Endothelial cell of umbilical vein (primary cell): ENCODE measurements at regions not wholly inside any gene's neighbourhood (a gene's known extent, or its start where the extent isn't known, plus 50 kb on each side); places are given as distances from the start of the nearest gene placed in this dataset.
"Not testable (repeated sequence)": the region's sequence is repeated elsewhere in the genome, so short reads cannot be mapped to it uniquely, and the experiment has no call there.

Experiments used
- CTCF ChIP-seq, 2 donors: IDR thresholded peaks; 1 replicate in 1 of 2; 2 replicates in 1 of 2; pipeline ENCODE4 v1.5.1; 2011; ENCODE audit warnings: low read length in 2 of 2, mild to moderate bottlenecking in 2 of 2, moderate library complexity in 2 of 2, control low read depth in 1 of 2, inconsistent platforms in 1 of 2, low read depth in 1 of 2; ENCODE audit not compliant: insufficient read depth in 1 of 2; ENCODE audit errors: extremely low read depth in 1 of 2
- EZH2 ChIP-seq: IDR thresholded peaks from 2 replicates; pipeline ENCODE4 v1.6.1; 2012; ENCODE audit warnings: borderline replicate concordance, low read depth, mild to moderate bottlenecking, moderate library complexity, low read length, inconsistent platforms; ENCODE audit not compliant: severe bottlenecking
- MYC ChIP-seq: IDR thresholded peaks from one replicate; pipeline ENCODE4 v1.6.1; 2011; ENCODE audit warnings: mild to moderate bottlenecking, low read depth, low read length
- POLR2A ChIP-seq: IDR thresholded peaks from 2 replicates; pipeline ENCODE4 v1.6.1; 2012; ENCODE audit warnings: low read depth, mild to moderate bottlenecking, control low read depth, low read length
- POLR2AphosphoS5 ChIP-seq: IDR thresholded peaks from 2 replicates; pipeline ENCODE4 v1.6.1; 2012; ENCODE audit warnings: low read depth, mild to moderate bottlenecking, control low read depth, low read length, moderate library complexity; ENCODE audit not compliant: insufficient read depth

DNA sequence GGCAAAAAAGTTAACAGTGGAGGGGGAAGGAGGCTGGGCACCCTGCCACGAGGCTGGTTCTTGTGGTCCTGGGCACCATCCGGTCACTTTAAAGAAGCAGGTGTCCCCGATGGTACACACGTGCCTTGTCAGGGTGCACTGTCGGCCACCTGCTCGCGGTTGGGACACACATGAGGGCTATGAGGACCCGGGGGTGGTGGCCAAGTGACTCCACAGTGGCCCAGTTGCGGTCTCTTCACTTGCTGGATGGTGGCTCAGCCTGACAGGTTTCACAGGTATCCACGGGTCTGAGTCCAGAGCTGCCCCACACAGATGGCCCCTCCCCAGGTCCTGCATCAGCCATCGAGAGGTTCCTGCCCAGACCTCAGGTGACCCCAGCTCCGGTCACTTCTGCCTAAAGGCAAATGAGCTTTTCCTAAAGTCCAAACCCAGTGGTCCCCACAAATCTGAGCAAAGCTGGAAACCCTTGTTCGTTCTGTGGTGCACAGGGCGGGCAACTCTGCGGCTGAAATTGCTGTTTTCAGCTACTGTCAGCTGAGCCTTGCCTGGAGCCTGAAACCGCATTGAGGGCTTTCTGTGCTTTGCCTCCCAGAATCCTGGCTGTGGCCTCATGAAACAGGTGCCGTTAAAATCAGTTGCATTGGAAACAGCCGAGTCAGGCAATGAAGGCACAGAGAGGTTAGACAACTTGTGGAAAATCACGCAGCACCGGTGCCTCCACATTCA lies 144.0 kb downstream of the LAT start:
- TF ChIP-seq CTCF (IDR thresholded peaks at IDR 0.05; ENCODE audit: extremely low read depth in 1 of 2, insufficient read depth in 1 of 2, low read depth in 1 of 2, low read length in 2 of 2); POLR2A; EZH2; POLR2AphosphoS5; MYC: not testable (repeated sequence)
